ENCODE measurements at regions not wholly inside any gene's neighbourhood (a gene's known extent, or its start where the extent isn't known, plus 50 kb on each side); places are given as distances from the start of the nearest gene placed in this dataset.

- TF ChIP-seq, protein P1, sequence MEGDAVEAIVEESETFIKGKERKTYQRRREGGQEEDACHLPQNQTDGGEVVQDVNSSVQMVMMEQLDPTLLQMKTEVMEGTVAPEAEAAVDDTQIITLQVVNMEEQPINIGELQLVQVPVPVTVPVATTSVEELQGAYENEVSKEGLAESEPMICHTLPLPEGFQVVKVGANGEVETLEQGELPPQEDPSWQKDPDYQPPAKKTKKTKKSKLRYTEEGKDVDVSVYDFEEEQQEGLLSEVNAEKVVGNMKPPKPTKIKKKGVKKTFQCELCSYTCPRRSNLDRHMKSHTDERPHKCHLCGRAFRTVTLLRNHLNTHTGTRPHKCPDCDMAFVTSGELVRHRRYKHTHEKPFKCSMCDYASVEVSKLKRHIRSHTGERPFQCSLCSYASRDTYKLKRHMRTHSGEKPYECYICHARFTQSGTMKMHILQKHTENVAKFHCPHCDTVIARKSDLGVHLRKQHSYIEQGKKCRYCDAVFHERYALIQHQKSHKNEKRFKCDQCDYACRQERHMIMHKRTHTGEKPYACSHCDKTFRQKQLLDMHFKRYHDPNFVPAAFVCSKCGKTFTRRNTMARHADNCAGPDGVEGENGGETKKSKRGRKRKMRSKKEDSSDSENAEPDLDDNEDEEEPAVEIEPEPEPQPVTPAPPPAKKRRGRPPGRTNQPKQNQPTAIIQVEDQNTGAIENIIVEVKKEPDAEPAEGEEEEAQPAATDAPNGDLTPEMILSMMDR (conservative IDR thresholded peaks at IDR 0.05; ENCODE audit: low read depth, low read length), result no peak
- TF ChIP-seq MAZ (IDR thresholded peaks at IDR 0.05; ENCODE audit: borderline replicate concordance, low read depth, low read length), result no peak
- TF ChIP-seq SMC3 (IDR thresholded peaks at IDR 0.05; ENCODE audit: low read depth, low read length), result no peak
- TF ChIP-seq CEBPB (IDR thresholded peaks at IDR 0.05; ENCODE audit: low read depth, low read length), result no peak
- TF ChIP-seq POLR2A (IDR thresholded peaks at IDR 0.05; ENCODE audit: low read depth, low read length), result no peak
- TF ChIP-seq RFX5 (IDR thresholded peaks at IDR 0.05; ENCODE audit: low read depth, low read length), result no peak
- TF ChIP-seq, protein P2, sequence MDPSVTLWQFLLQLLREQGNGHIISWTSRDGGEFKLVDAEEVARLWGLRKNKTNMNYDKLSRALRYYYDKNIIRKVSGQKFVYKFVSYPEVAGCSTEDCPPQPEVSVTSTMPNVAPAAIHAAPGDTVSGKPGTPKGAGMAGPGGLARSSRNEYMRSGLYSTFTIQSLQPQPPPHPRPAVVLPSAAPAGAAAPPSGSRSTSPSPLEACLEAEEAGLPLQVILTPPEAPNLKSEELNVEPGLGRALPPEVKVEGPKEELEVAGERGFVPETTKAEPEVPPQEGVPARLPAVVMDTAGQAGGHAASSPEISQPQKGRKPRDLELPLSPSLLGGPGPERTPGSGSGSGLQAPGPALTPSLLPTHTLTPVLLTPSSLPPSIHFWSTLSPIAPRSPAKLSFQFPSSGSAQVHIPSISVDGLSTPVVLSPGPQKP (IDR thresholded peaks at IDR 0.05; ENCODE audit: borderline replicate concordance, low read depth, low read length), result no peak
These were observed 226.5 kb upstream of the GSE1 start for GRCh38 chr16:85386467-85387170.

Data from IMR-90 (cell line).